ENCODE measurements at regions not wholly inside any gene's neighbourhood (a gene's known extent, or its start where the extent isn't known, plus 50 kb on each side); places are given as distances from the start of the nearest gene placed in this dataset.

GRCh38 chr12:98229540-98229924 lies 285.9 kb upstream of the TMPO start (continued):
- TF ChIP-seq IRF5 (IDR thresholded peaks at IDR 0.05; ENCODE audit: borderline replicate concordance) (no peak), GABPA (IDR thresholded peaks at IDR 0.05; ENCODE audit: low read depth) (no peak), NRF1 (conservative IDR thresholded peaks at IDR 0.05; ENCODE audit: low read depth, low read length) (no peak), RAD21 (IDR thresholded peaks at IDR 0.05; ENCODE audit: insufficient read depth, low read depth, low read length) (no peak), SMAD1 (IDR thresholded peaks at IDR 0.05; ENCODE audit: low read depth, partially characterized antibody) (no peak), CBX3 (IDR thresholded peaks at IDR 0.05; ENCODE audit: borderline replicate concordance, low read depth) (no peak), POU2F2 (IDR thresholded peaks at IDR 0.05; ENCODE audit: borderline replicate concordance, low read depth, low read length) (no peak)

- Histone ChIP-seq H3K4me2 (ENCODE audit: control insufficient read depth, insufficient read depth) (no peak overlapping the region), H3K36me3 (ENCODE audit: control insufficient read depth in 2 of 2, insufficient read depth in 2 of 2, low read length in 1 of 2) (no peaks in the 10 kb centered on the region), H3K79me2 (ENCODE audit: control insufficient read depth, insufficient read depth, low read length) (no peaks in the 10 kb centered on the region), H3K27ac (ENCODE audit: control insufficient read depth, insufficient read depth) (no peak overlapping the region), H3K4me1 (ENCODE audit: control insufficient read depth, insufficient read depth, low read length) (no peaks in the 10 kb centered on the region), H3K4me3 (no peak overlapping the region), H3K9me3 (replicated peaks; ENCODE audit: control insufficient read depth, insufficient read depth, low read length) (no peaks in the 10 kb centered on the region), H3K27me3 (replicated peaks in 1 of 2; ENCODE audit: control insufficient read depth in 2 of 2, insufficient read depth in 2 of 2, low read length in 1 of 2) (no peaks in the 10 kb centered on the region), H2AFZ (ENCODE audit: control insufficient read depth, low read depth, low read length) (no peak overlapping the region), H4K20me1 (ENCODE audit: control insufficient read depth, insufficient read depth) (no peaks in the 10 kb centered on the region), H3K9ac (ENCODE audit: control insufficient read depth, insufficient read depth, low read length) (no peak overlapping the region)
- FAIRE-seq (no peak), ATAC-seq (no peak), DNase-seq (ENCODE audit: low read depth, low spot score) (no peak)
- TF ChIP-seq HDAC6 (IDR thresholded peaks at IDR 0.05; ENCODE audit: unreplicated experiment) (no peak), RB1 (IDR thresholded peaks at IDR 0.05; ENCODE audit: borderline replicate concordance) (no peak)
- in situ Hi-C loops (cut with MboI) (no loop called here), intact Hi-C loops (cut with micrococcal nuclease; ENCODE audit: unreplicated experiment) (no loop called here)
- BruUV-seq (replicated peaks): no TSS peak
- SMC1A ChIA-PET (ENCODE audit: uncharacterized antibody, unreplicated experiment): interaction anchor here (1.0 kb wide), 2 partner anchors 16 to 24 kb away, joined by 3 read pairs; no protein-coding TSS in a partner anchor
- CTCF ChIA-PET: interaction anchor here (1.1 kb wide), 1 partner anchor 11 kb away, joined by 3 read pairs; no protein-coding TSS in a partner anchor
- POLR2A ChIA-PET: no interaction called here
- WGBS (ENCODE audit: insufficient coverage, insufficient replicate concordance, low lambda C conversion rate, missing lambda C conversion rate): 14% methylated on average over 3 of the region's 3 CpGs
- RAD21 ChIA-PET (ENCODE audit: unreplicated experiment): interaction anchor here (0.7 to 0.9 kb wide), 3 partner anchors 11 to 119 kb away, joined by 3 read pairs; no protein-coding TSS in a partner anchor
Observed at GRCh38 chr12:98232753-98233390, 282.5 kb upstream of the TMPO start.
